Stimulated activated CD8-positive, alpha-beta memory T cell treated with anti-CD3 and anti-CD28 coated beads, Interleukin-7, amount 100 ng/mL, for 1 hour (primary cell): ENCODE measurements at regions not wholly inside any gene's neighbourhood (a gene's known extent, or its start where the extent isn't known, plus 50 kb on each side); places are given as distances from the start of the nearest gene placed in this dataset.

Source experiments
- DNase-seq, 2 donors: peaks; one replicate each; pipeline ENCODE4 v3.0.0-alpha.2; 2020; ENCODE audit warnings: low read depth in 2 of 2

GRCh38 chr4:123747016-123747415, 350.4 kb downstream of the SPRY1 start:
- DNase-seq: no peak

GRCh38 chr4:123748806-123749205, 352.2 kb downstream of the SPRY1 start:
- DNase-seq: no peak

- no peak for DNase-seq
Observed at GRCh38 chr4:123749383-123749782, 352.8 kb downstream of the SPRY1 start.

- DNase-seq: no peak
Observed at GRCh38 chr4:123750044-123750443, 353.4 kb downstream of the SPRY1 start.

GRCh38 chr4:123755655-123756054, 359.1 kb downstream of the SPRY1 start:
- no peak for DNase-seq

- DNase-seq: no peak
Observed at GRCh38 chr4:123767806-123768205, 371.2 kb downstream of the SPRY1 start.

- no peak for DNase-seq
Observed at GRCh38 chr4:123770884-123771283, 374.3 kb downstream of the SPRY1 start.

- DNase-seq: no peak
Observed at GRCh38 chr4:123776267-123776666, 379.7 kb downstream of the SPRY1 start.

- DNase-seq: no peak
Observed at GRCh38 chr4:123777373-123777772, 380.8 kb downstream of the SPRY1 start.

- DNase-seq: no peak
Observed at GRCh38 chr4:123783151-123783790, 386.7 kb downstream of the SPRY1 start.

- DNase-seq: no peak
Observed at GRCh38 chr4:123783921-123784320, 387.3 kb downstream of the SPRY1 start.

- DNase-seq: no peak
Observed at GRCh38 chr4:123784626-123785025, 388.0 kb downstream of the SPRY1 start.

- no peak for DNase-seq
Observed at GRCh38 chr4:123785538-123785937, 388.9 kb downstream of the SPRY1 start.

GRCh38 chr4:123786163-123786915, 389.7 kb downstream of the SPRY1 start:
- no peak for DNase-seq

GRCh38 chr4:123786920-123787319, 390.3 kb downstream of the SPRY1 start:
- DNase-seq: no peak

GRCh38 chr4:123787512-123788080, 391.0 kb downstream of the SPRY1 start:
- no peak for DNase-seq

- no peak for DNase-seq
Observed at GRCh38 chr4:123788577-123788976, 392.0 kb downstream of the SPRY1 start.

GRCh38 chr4:123790681-123791080, 394.1 kb downstream of the SPRY1 start:
- no peak for DNase-seq

GRCh38 chr4:123802082-123802645, 405.6 kb downstream of the SPRY1 start:
- no peak for DNase-seq

GRCh38 chr4:123802933-123803332, 406.3 kb downstream of the SPRY1 start:
- DNase-seq: no peak

- DNase-seq: no peak
Observed at GRCh38 chr4:123804196-123804721, 407.7 kb downstream of the SPRY1 start.

- no peak for DNase-seq
Observed at GRCh38 chr4:123806056-123806455, 409.5 kb downstream of the SPRY1 start.

- DNase-seq: no peak
Observed at GRCh38 chr4:123807187-123807586, 410.6 kb downstream of the SPRY1 start.
